ENCODE measurements at regions not wholly inside any gene's neighbourhood (a gene's known extent, or its start where the extent isn't known, plus 50 kb on each side); places are given as distances from the start of the nearest gene placed in this dataset.
"Not testable (repeated sequence)": the region's sequence is repeated elsewhere in the genome, so short reads cannot be mapped to it uniquely, and the experiment has no call there.

- no peak for DNase-seq
These were observed 1370.1 kb upstream of the RAG2 start for GRCh38 chr11:37968148-37968547.

GRCh38 chr11:37967635-37968034, 1369.6 kb upstream of the RAG2 start:
- DNase-seq: no peak

GRCh38 chr11:37963440-37963839, 1365.4 kb upstream of the RAG2 start:
- no peak for DNase-seq

GRCh38 chr11:37957717-37958116, 1359.7 kb upstream of the RAG2 start:
- DNase-seq: no peak

- no peak for DNase-seq
These were observed 1354.0 kb upstream of the RAG2 start for GRCh38 chr11:37951996-37952395.

GRCh38 chr11:37948258-37948657, 1350.2 kb upstream of the RAG2 start:
- DNase-seq: no peak

- no peak for DNase-seq
These were observed 1349.8 kb upstream of the RAG2 start for GRCh38 chr11:37947821-37948220.

GRCh38 chr11:37946155-37946766, 1348.2 kb upstream of the RAG2 start:
- peak; percentile 13 for DNase-seq

GRCh38 chr11:37942081-37942480, 1344.0 kb upstream of the RAG2 start:
- no peak for DNase-seq

GRCh38 chr11:37929100-37929653, 1331.1 kb upstream of the RAG2 start:
- no peak for DNase-seq

- no peak for DNase-seq
These were observed 1328.7 kb upstream of the RAG2 start for GRCh38 chr11:37926772-37927171.

GRCh38 chr11:37916331-37916730, 1318.3 kb upstream of the RAG2 start:
- DNase-seq: no peak

GRCh38 chr11:37914859-37915258, 1316.8 kb upstream of the RAG2 start:
- no peak for DNase-seq

- DNase-seq: no peak
These were observed 1310.1 kb upstream of the RAG2 start for GRCh38 chr11:37908219-37908548.

- DNase-seq: no peak
These were observed 1309.6 kb upstream of the RAG2 start for GRCh38 chr11:37907436-37908218.

- no peak for DNase-seq
These were observed 1307.8 kb upstream of the RAG2 start for GRCh38 chr11:37905707-37906417.

- DNase-seq: no peak
These were observed 1298.0 kb upstream of the RAG2 start for GRCh38 chr11:37896016-37896415.

- DNase-seq: no peak
These were observed 1283.7 kb upstream of the RAG2 start for GRCh38 chr11:37881741-37882140.

- DNase-seq: no peak
These were observed 1263.6 kb upstream of the RAG2 start for GRCh38 chr11:37861671-37862070.

GRCh38 chr11:37858806-37859537, 1260.9 kb upstream of the RAG2 start:
- DNase-seq: not testable (repeated sequence)

- no peak for DNase-seq
These were observed 1260.4 kb upstream of the RAG2 start for GRCh38 chr11:37858398-37858797.

GRCh38 chr11:37857726-37858125, 1259.7 kb upstream of the RAG2 start:
- no peak for DNase-seq

GRCh38 chr11:37849706-37850105, 1251.7 kb upstream of the RAG2 start:
- no peak for DNase-seq

All from activated CD4-positive, alpha-beta T cell treated with anti-CD3 and anti-CD28 coated beads for 48 hours (primary cell).